ENCODE measurements at regions not wholly inside any gene's neighbourhood (a gene's known extent, or its start where the extent isn't known, plus 50 kb on each side); places are given as distances from the start of the nearest gene placed in this dataset.
"Not testable (repeated sequence)": the region's sequence is repeated elsewhere in the genome, so short reads cannot be mapped to it uniquely, and the experiment has no call there.

- in situ Hi-C loops (cut with HindIII; ENCODE audit: low pct_ligation_motif_present, low pct_unique_long_range_greater_than_20kb, low sequenced_read_pairs), result no loop called here
- DNase-seq, result no peak
These were observed 109.9 kb downstream of the TMEM182 start for GRCh38 chr2:102871707-102872106.

- DNase-seq, result peak; percentile 42
- in situ Hi-C loops (cut with HindIII; ENCODE audit: low pct_ligation_motif_present, low pct_unique_long_range_greater_than_20kb, low sequenced_read_pairs), result no loop called here
These were observed 110.6 kb downstream of the TMEM182 start for GRCh38 chr2:102872388-102872787.

DNA sequence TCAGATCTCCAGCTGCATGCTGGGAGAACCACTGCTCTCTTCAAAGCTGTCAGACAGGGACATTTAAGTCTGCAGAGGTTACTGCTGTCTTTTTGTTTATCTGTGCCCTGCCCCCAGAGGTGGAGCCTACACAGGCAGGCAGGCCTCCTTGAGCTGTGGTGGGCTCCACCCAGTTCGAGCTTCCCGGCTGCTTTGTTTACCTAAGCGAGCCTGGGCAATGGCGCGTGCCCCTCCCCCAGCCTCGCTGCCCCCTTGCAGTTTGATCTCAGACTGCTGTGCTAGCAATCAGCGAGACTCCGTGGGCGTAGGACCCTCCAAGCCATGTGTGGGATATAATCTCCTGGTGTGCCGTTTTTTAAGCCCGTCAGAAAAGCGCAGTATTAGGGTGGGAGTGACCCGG, 117.7 kb downstream of the TMEM182 start:
- DNase-seq; in situ Hi-C loops (cut with HindIII; ENCODE audit: low pct_ligation_motif_present, low pct_unique_long_range_greater_than_20kb, low sequenced_read_pairs): not testable (repeated sequence)

DNA sequence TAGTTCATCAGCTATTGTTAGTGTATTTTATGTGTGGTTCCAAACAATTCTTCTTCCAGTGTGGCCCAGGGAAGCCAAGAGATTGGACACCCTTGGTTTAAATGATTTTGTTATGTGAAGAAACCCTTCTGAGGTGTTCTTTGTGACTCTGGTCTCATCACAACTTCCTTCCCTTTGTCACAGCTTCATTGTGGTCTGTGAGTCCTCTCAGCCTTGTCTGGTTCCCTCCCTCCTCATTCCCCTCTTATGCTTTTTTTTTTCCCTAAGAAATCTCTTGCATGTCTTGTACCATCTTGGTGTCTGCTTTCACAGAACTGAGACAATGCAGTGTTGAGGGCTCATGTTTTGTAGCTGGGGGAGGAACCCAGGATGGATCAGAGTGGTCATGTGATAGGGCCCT, 118.9 kb downstream of the TMEM182 start:
- DNase-seq, result no peak
- in situ Hi-C loops (cut with HindIII; ENCODE audit: low pct_ligation_motif_present, low pct_unique_long_range_greater_than_20kb, low sequenced_read_pairs), result no loop called here

DNA sequence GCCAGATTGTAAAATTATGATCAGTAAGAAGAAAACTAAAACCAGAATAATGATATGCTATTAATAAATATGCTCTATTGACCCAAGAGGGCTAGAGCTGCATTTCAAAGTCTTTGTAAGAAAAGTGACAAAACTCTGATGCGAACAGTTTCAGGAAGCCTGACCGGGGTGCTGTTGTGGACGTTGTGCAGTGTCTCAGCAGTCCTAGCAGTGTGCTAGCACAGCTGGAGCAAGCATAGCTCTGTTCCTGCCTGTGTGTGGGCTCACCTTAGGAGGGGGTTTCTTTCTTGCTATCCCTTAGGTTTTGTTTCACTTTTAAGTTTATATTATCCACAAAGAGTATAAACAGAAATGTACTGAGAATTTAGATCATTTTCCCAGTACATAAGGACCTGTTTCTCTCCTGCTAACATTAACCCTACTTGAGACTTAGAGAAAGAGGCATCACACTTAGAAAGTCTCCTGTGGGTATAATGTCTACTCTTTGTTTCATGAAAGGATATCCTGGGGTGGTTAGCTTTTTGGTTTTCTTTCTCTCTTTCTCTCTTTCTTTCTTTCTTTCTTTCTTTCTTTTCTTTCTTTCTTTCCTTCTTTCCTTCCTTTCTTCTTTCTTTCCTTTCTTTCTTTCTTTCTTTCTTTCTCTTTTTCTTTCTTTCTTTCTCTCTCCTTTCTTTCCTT, 124.5 kb downstream of the TMEM182 start:
- DNase-seq, result no peak
- in situ Hi-C loops (cut with HindIII; ENCODE audit: low pct_ligation_motif_present, low pct_unique_long_range_greater_than_20kb, low sequenced_read_pairs), result no loop called here

DNA sequence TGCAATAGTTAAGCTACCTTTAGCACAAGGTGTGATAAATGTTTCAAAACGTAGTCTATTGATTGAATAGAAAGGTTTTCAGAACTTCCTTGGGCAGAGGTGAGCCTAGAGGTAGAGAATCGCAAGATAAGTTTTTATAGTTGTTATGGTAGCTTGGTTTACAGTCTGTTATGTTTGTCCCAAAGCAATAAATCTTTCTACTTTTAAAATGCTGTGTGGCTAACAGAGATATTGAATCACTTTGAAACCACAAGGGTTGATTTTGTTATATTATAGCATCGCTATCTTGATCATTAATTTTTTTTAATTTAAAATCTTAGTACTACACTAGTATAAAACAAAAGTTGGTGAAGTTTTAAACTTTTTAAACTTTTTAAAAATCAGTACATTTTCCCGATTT, 126.7 kb downstream of the TMEM182 start:
- no peak for DNase-seq
- in situ Hi-C loops (cut with HindIII; ENCODE audit: low pct_ligation_motif_present, low pct_unique_long_range_greater_than_20kb, low sequenced_read_pairs), result no loop called here

GRCh38 chr2:102891296-102891695, 129.5 kb downstream of the TMEM182 start:
- in situ Hi-C loops (cut with HindIII; ENCODE audit: low pct_ligation_motif_present, low pct_unique_long_range_greater_than_20kb, low sequenced_read_pairs), result no loop called here
- DNase-seq, result no peak

DNA sequence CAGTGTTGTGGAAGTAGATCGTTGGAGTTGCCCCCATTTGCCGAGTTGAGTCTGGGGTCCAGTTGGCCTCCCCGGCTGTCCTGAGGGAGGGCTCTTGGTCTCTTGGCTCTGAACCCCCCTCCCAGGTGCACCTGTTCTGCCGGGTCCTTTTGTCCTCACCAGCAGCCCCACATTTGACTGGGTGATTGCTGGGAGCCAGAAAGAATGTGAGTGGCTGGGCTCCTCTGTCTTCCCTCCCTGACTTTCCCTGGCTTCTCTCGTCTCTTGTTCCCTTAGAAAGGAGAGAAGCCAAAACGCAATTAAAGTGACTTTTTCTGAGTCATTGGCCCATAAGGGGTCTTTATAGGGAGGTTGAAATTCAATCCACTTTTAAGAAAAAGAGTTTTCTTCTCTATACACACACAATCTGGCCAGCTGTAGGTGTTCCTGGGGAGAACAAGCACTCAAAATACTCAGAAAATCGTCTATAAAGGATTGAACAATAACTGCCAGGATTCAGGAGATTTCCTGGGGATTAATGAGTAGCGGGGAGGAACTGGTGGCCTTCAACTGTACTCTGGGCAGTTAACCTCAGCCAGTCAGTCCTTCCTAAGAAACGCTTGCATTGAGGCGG, 131.0 kb downstream of the TMEM182 start:
- DNase-seq, result no peak
- in situ Hi-C loops (cut with HindIII; ENCODE audit: low pct_ligation_motif_present, low pct_unique_long_range_greater_than_20kb, low sequenced_read_pairs), result no loop called here

DNA sequence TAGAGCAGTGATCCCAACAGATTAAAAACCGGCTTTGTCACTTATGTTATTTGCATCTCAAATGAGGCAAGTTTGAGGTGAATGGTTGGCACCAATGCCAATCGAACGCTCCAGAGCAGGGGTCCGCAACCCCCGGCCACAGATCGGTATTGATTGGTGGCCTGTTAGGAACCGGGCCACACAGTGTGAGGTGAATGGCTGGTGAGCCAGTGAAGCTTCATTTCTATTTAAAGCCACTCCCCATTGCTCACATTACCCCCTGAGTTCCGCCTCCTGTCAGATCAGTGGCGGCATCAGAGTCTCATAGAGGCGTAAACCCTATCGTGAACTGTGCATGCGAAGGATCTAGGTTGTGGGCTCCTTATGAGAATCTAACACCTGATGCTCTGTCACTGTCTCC, 132.0 kb downstream of the TMEM182 start:
- in situ Hi-C loops (cut with HindIII; ENCODE audit: low pct_ligation_motif_present, low pct_unique_long_range_greater_than_20kb, low sequenced_read_pairs), result no loop called here

GRCh38 chr2:102895376-102895775, 133.5 kb downstream of the TMEM182 start:
- no peak for DNase-seq
- in situ Hi-C loops (cut with HindIII; ENCODE audit: low pct_ligation_motif_present, low pct_unique_long_range_greater_than_20kb, low sequenced_read_pairs), result no loop called here

More for the DNA sequence above, 132.0 kb downstream of the TMEM182 start:
- DNase-seq, result no peak

DNA sequence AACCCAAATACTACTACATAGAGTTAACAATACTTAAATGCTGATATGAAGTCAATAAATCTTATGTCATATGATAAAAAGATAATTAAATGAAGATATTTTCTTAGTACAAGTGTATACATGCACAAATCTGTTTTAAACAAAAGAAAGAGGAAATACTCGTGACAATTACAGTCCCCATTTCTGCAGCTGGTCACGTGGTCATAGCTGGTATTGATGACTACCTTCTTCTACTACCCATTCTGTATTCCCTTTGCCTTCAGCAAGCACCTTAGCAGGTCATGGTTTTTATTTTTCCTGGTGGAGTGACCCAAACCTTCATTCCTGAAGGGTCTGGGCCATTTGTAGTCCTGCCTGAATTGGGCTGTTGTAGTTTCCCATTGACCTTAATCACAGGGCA, 147.4 kb downstream of the TMEM182 start:
- in situ Hi-C loops (cut with HindIII; ENCODE audit: low pct_ligation_motif_present, low pct_unique_long_range_greater_than_20kb, low sequenced_read_pairs); DNase-seq: not testable (repeated sequence)

DNA sequence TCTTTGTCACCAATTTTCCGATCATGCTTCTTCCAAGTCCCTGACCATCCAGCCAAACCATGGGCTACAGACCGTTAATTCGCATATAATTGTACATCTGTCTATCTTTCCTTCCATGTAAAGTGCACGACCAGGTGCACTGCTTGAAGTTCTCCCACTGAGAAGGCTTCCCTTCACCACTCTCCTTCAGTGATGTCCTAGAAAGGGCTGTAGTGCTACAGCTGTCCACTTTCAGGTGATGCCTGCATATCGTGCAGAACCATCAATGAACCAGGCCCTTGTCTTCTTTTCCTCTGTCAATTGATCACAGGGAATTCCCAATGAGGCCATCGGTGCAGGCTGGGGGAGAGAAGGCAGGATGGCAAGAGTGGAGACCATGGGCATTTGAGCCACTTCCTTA, 148.9 kb downstream of the TMEM182 start:
- in situ Hi-C loops (cut with HindIII; ENCODE audit: low pct_ligation_motif_present, low pct_unique_long_range_greater_than_20kb, low sequenced_read_pairs), result no loop called here
- no peak for DNase-seq

GRCh38 chr2:102915128-102915527, 153.3 kb downstream of the TMEM182 start:
- in situ Hi-C loops (cut with HindIII; ENCODE audit: low pct_ligation_motif_present, low pct_unique_long_range_greater_than_20kb, low sequenced_read_pairs), result no loop called here
- DNase-seq, result peak; percentile 8

- in situ Hi-C loops (cut with HindIII; ENCODE audit: low pct_ligation_motif_present, low pct_unique_long_range_greater_than_20kb, low sequenced_read_pairs), result no loop called here
- DNase-seq, result no peak
These were observed 160.5 kb downstream of the TMEM182 start for GRCh38 chr2:102922321-102922720.

GRCh38 chr2:102925003-102925402, 163.2 kb downstream of the TMEM182 start:
- DNase-seq, result no peak
- in situ Hi-C loops (cut with HindIII; ENCODE audit: low pct_ligation_motif_present, low pct_unique_long_range_greater_than_20kb, low sequenced_read_pairs), result no loop called here

DNA sequence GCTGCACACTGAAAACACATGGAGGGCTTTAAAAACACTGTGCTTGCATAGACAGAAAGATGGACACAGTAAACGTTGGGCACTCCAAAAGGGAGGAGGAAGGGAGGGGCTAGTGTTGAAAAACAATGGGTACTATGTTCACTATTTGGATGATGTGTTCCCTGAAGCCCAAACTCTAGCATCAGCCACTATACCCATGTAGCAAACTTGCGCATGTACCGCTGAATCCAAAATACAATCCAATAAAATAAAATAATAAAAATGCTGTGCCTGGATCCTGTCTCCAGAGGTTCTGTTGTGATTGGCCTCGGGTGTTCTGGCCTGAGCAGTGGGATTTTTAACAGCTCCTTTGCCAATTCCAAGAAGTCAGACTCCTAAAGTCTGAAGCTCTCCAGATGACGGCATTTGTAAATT, 166.0 kb downstream of the TMEM182 start:
- in situ Hi-C loops (cut with HindIII; ENCODE audit: low pct_ligation_motif_present, low pct_unique_long_range_greater_than_20kb, low sequenced_read_pairs), result no loop called here
- no peak for DNase-seq

- in situ Hi-C loops (cut with HindIII; ENCODE audit: low pct_ligation_motif_present, low pct_unique_long_range_greater_than_20kb, low sequenced_read_pairs), result no loop called here
- no peak for DNase-seq
These were observed 167.9 kb downstream of the TMEM182 start for GRCh38 chr2:102929721-102930120.

GRCh38 chr2:102932501-102932900, 170.7 kb downstream of the TMEM182 start:
- DNase-seq, result no peak
- in situ Hi-C loops (cut with HindIII; ENCODE audit: low pct_ligation_motif_present, low pct_unique_long_range_greater_than_20kb, low sequenced_read_pairs), result no loop called here

DNA sequence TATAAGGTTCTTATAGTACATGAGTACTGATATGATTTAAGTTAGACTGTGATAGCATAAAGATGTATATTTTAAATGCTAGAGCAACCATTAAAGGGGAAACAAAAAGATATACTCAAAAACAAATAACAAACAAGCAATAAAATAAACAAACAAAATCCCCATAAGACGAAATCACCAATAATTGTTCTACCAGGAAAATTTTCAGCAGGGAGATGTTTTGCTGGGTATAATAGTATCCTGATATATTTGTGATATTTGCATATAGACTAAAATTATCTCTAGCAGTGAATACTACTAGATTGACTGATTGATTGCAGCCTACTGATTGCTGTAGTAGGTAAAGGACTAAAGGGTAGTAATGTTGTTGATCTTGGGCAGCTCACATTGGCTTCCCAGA, 177.4 kb downstream of the TMEM182 start:
- in situ Hi-C loops (cut with HindIII; ENCODE audit: low pct_ligation_motif_present, low pct_unique_long_range_greater_than_20kb, low sequenced_read_pairs), result no loop called here
- no peak for DNase-seq

- DNase-seq, result no peak
- in situ Hi-C loops (cut with HindIII; ENCODE audit: low pct_ligation_motif_present, low pct_unique_long_range_greater_than_20kb, low sequenced_read_pairs), result no loop called here
These were observed 178.9 kb downstream of the TMEM182 start for GRCh38 chr2:102940684-102941083.

All from ACHN (cell line).